GM19351 (cell line): ENCODE measurements at regions not wholly inside any gene's neighbourhood (a gene's known extent, or its start where the extent isn't known, plus 50 kb on each side); places are given as distances from the start of the nearest gene placed in this dataset.
"Not testable (repeated sequence)": the region's sequence is repeated elsewhere in the genome, so short reads cannot be mapped to it uniquely, and the experiment has no call there.

Experiments used
- ATAC-seq: cut with Tn5 transposase; IDR thresholded peaks from one replicate; pipeline ENCODE4 v1.9.1; 2021; ENCODE audit warnings: mild to moderate bottlenecking, moderate library complexity; ENCODE audit not compliant: unreplicated experiment

DNA sequence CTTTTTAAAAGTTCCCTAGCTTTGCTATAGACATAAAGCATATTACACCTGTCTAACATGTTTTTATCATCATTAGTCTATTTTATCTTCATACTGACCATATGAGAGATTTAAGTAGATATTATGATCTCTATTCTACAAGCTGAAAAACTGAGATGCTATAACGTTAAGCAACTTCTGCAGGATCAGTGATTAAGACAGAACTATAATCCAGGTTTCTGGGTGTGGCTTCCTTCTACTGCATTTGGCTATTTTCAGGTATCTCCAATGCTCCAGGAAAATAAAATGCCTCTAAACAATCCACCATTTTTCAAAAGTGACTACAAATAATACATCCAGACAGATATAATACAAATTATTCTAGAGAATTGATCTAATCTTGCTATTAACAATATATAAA is 53.4 kb downstream of the RGS2 start:
- no peak for ATAC-seq

DNA sequence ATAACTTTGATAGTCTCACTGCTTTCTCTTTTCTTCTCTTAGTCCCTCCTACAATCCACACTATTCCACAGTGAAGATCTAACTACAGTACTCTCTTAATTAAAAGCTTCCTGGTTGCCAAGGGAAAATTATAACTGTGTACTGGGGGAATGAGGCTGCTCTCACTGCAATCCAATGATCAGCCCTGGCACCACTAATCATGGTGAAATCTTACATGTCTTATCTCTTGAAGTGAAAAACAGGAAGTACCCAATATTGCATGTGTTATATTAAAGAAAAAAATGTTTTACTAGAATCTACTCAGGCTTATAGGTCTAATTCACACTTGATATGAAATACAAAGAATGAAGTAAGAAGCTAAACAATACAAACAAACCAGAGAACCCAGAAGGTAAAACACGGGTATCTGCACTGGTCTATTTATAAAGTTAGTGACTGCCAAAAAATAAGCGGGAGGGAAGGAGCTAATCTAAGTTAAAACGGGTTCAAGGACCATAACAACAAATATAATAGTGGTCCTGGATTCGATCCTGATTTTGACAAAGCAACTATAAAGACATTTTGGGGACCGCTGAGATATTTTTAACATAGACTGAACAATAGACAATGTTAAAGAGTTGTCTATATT is 57.5 kb downstream of the RGS2 start:
- ATAC-seq = no peak

DNA sequence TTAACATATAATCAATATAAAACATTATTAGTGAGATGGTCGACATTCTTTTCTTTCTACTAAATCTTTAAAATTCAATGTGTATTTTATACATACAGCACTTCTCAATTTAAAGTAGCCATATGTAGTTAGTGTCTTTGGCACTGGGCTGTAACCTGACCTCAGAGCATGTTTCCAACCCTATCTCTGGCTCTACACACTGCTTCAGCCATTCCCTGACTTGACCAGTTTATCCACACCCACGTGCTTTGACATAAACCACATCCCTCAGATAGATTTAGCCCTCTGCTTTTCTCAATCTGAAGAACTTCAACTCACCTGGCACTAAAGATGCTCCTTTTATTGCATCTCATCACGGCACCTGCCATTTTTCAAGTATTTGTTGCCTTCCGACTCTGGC is 58.3 kb downstream of the RGS2 start:
- no peak for ATAC-seq

DNA sequence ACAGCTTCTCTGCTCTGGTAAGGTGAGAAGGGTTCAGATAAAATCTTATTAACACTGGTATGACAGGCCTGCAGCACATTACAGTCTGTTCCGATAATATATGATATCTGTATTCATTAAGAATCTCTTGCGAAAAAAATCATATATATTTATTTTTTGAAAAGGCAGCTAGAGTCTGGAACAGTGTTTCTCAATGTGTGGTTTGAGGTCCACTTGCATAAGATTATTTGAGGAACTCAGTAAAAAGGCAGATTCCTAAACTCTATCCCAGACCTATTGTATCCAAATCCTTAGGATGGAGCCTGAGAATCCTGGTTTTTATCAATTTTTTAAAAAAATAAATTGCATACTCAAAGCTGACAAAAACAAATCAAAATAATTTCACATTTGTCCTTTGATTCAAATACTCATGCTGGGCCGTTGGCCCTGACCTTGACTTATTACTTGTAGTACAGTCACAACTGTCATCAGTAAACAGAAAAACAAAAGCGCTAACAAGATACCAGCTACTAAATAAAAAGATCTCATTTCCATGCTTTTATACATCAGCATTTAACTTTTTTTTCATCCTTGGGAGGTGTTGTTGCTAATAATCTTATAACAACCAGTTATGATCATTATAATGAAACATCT is 60.6 kb downstream of the RGS2 start:
- no peak for ATAC-seq

DNA sequence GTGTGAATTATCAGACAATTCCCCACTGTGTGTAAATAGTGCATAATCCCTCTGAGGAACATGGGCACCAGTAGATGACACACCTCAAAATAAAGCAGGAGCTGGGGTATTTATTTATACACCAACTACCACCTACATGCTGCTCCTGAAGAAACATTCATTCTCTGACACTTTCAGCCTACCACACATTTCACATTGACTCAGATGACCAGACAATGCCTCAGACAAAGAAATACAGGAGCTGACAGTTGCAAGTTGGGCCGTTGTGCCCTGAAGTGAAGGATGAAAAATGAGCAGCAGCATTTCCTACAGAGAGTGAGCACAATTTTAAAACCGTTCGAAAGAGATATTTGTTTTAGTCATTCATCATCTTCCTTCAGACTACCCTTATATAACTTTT is 63.2 kb downstream of the RGS2 start:
- ATAC-seq = no peak

DNA sequence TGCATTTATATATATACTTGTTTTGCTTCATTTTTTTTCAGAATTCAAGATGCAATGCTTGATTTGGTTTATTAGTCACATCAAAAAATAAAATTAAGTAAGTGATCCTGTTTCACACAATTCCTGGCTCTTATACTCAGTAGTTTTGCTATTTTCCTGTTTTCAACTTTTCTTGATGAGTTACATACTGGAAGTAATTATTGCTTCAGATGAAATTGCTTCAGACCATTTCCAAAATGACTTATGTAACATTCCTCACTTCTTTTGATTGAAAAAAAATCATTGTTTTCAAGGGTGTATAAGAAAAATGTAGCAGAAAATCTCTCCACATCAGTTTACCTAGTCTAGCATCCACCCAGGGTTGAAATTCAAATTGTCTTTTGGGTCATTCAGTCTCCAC is 65.0 kb downstream of the RGS2 start:
- ATAC-seq = no peak

DNA sequence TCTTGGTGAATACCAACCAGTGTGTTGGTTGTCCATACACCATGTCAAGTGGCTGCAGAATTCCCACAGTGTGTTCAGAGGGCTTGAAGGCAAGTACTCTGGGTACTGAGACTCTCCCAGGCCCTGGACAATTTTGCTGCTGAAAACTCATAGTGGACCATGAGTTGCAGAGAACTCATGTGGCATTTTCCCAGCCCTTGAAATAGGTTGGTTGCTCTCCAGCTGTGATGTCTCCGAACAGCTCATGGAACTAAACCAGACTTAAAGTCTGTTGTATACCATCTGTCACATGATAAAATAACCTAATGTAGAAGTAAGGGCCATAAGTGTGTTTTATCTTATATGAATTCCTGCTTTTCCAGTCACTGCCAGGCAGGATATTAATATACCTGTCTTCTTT is 67.8 kb downstream of the RGS2 start:
- no peak for ATAC-seq

DNA sequence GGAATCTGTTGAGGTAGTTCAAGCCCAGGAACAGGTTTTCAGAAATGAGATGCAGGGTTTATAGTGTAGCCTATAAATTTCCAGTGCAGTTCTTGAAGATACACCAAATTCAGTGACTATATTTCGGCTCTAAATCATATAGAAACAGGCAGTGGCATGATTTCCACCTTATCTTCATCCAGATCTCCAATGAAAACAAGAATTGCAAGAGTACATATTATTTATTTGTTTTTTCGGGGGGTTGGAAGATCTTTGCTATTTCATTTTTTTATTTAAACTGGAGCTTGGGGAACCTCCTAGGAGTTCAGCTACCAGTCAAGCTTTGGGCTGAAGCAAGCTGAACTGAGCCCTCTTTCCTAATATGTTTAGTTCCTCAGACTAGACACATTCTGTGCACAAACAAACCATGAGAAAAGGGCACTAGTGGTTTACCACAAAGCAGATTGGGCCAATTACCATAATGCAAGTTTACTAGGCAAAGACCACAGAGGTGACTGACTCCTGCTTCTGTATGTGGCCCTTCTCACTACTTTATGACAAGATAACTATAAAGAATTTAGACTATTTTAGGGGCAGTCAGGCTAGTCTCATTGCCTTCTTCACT is 68.5 kb downstream of the RGS2 start:
- peak; percentile 73 for ATAC-seq

DNA sequence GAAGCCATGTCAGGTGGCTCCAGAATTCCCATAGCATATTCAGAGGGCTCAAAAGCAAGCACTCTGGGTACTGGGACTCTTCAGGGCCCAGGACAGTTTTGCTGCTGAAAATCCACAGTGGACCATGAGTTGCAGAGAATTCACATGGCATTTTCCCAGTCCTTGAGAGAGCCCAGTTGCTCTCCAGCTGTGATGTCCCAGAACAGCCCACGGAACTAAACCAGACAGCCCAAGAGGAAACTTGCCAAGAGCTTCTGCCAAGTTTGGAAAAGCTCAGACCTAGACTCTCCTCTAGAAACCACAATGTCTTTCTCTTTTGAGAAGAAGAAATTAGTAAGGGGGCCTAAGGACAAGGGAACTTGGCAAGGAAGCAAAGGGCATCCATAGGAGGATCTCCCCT is 69.4 kb downstream of the RGS2 start:
- ATAC-seq = no peak

DNA sequence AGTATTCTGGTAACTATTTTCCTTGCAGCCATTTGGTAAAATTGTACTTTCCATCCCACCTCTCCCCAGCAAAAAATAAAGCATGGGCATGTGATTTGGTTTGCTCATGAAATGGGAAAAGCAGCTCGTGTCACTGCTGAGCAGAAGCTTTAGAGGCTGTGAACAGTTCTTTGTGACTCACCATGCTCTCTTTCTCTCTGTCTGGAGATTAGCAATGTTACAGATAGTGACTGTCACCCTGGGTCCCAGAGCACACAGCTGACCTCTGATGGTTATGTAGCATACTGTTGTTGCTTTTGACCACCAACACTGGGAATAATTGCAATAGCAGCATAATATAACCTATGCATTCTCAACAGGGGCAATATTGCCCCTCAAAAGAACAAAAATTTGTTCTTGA is 70.6 kb downstream of the RGS2 start:
- ATAC-seq = no peak

DNA sequence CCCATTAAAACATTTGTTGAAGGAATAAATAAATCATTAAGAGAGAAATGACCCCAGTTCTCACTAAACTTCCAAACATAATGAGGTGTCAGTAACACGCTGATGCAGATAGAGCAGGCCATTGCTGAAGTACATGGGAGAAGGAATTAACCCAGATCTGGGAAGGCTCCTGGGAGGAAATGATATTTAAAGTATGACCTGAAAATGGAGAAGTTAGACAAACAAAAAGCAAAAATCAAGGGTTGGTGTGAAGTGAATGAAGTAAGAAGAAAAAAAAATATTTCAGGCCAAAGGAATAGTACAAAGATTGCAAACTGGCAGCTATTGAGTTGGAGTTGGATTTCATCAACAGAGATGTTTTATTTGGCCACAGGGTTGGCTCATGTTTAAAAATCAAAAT is 71.4 kb downstream of the RGS2 start:
- no peak for ATAC-seq

DNA sequence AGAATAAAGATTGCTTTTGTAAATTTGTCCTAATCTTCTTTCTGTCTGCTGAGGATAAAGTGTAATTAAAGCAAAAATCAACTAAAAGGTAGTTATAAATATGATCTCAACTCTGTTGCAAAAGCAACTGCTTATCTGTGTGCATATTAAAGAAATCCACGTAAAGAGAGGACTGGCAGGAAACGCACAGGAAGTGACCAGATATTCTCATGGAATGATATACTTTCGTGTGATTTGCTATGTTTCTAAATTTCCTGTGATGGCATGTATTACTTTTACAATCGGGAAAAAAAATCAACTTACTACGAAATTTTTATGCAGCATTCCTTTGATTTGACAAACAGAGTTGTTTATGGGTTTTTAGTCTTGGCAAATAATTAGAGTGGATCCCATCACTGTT is 75.4 kb downstream of the RGS2 start:
- ATAC-seq = no peak

DNA sequence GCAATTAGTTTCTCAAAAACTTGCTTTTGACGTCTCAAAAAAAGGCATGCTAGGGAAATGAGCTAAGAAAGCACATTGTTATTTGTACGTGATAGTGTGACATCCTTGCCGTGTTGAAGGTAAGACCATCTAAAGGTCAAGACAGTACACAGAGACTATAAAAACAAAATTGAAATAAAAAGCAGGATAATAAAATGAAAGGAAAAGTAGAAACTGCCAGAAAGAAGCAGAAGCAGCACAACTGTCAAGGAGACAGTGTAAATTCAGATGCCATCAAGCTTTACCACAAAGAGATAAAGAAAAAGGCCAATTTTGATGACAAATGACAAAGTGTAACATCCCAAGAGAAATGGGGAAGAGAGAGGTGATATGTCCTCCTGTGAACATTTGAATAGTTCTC is 76.5 kb downstream of the RGS2 start:
- not testable (repeated sequence) for ATAC-seq

DNA sequence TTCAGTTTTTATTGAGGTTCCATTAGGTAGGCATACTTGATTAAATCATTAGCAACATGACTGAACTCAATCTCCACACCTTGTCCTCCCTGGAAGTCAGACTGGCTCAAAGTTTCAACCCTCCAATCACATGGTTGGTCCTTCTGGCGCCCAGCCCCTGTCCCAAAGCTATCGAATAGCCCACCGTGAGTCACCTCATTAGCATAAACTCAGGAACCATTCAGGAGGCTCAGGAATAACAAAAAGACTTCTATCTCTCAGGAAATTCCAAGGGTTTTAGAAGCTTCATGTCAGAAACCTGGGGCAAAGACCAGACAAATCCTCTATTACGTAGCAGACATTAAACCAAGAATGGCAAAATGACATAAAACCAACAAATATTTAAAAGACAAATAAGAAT is 78.6 kb downstream of the RGS2 start:
- no peak for ATAC-seq

DNA sequence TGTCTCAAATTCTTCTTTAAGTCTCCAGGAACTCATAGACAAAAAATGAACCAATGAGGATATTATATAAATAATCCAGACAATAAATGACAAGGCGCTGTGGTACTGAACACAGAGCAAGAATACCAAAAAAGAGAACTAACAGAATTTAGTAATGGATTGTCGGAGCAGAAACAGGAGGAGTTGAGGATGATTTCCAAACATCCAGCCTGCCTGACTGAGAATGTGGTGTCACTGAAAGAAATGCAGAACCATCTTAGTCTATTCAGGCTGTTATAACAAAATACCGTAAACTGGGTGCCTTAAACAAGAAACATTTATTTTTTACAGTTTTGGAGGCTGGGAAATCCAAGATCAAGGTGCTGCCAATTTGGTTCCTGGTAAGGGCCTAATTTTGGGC is 79.7 kb downstream of the RGS2 start:
- ATAC-seq = no peak

DNA sequence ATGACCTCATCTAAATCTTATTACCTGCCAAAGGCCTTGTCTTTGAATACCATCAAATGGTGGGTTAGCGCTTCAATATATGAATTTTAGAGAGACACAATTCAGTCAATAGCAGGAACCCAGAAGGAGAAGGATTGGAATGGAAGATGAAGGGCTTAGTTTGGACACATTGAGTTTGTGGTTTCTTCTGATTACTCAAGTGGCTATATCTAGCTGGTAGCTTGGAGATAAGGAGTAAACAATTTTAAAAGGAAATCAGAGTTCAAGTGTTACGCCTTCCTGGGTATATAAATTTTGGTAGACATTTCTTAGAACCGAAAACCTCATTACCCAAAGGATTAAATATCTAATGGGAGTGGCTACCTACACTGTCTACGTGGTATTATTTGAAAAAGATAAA is 80.2 kb downstream of the RGS2 start:
- ATAC-seq = no peak

DNA sequence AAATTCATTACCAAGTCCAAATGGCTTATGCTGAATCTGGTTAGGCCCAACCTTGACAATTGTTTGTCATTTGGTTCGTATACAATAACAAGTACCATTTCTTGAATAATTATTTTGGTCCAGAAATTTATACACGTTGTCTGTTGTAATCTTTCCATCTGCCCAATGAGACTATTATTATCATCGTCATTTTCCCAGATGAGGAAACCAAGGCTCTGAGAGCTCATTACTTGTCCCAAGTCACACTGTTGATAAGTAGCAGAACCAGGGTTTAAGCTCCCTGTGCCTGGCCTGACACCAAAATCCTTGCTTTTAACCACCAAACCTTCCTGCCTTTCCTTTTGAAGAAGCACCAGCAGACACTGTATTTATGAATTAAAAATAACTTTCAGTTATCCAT is 81.3 kb downstream of the RGS2 start:
- no peak for ATAC-seq

DNA sequence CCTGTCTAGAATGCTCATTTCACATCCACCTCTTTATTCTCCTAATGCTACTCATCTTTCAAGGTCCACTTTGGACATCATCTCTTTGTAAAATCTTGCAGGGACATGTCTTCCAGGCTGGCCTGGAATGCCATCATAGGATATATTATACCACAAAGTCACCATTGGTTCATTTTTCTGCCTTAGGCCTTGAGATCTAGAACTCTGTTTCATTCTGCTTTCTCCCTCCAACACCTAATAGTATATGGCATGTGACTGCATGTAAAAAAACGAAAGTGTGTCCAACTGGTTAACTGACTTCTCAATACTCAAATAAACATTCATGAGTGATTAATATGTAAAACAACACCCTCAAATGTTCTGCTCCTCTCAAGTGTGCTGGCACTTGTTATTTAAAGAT is 84.1 kb downstream of the RGS2 start:
- ATAC-seq = no peak

DNA sequence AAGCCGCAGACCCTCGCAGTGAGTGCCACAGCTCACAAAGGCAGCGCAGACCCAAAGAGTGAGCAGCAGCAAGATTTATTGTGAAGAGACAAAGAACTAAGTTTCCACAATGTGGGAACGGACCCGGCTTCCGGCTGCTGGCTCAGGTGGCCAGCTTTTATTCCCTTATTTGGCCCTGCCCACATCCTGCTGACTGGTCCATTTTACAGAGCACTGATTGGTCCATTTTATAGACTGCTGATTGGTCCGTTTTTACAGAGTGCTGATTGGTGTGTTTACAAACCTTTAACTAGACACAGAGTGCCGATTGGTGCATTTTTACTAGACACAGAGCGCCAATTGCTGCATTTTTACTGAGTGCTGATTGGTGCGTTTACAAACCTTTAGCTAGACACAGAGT is 86.6 kb downstream of the RGS2 start:
- ATAC-seq = not testable (repeated sequence)

DNA sequence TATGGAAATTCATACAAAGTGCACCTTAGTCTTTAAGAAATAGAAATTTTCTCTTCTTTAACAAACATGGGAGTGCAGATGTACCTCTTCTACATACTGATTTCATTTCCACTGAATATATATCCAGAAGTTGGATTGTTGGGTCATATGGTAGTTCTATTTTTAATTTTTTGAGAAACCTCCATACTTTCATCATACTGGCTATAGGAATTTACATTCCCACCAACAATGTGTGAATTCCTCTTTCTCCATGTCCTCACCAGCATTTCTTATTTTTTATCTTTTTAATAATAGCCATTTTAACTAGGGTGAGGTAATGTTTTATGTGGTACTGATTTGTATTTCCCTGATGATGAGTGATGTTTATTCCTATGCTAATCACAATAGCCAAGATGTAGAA is 87.5 kb downstream of the RGS2 start:
- no peak for ATAC-seq

DNA sequence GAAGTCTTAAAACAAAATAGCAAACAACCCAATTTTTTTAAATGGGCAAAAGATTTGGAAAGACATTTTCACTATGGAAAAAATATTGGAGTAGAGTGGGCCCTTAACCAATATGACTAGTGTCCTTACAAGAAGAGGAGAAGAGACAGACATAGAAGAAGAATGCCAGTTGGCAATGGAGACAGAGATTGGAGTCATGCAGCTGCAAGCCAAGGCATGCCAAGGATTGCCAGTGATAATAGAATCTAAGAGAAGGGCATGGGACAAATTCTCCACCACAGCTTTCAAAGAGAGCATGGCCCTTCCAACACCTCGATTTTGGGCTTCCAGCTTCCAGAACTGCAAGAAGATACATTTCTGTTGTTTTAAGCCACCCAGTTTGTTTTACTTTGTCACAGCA is 92.7 kb downstream of the RGS2 start:
- ATAC-seq = no peak

DNA sequence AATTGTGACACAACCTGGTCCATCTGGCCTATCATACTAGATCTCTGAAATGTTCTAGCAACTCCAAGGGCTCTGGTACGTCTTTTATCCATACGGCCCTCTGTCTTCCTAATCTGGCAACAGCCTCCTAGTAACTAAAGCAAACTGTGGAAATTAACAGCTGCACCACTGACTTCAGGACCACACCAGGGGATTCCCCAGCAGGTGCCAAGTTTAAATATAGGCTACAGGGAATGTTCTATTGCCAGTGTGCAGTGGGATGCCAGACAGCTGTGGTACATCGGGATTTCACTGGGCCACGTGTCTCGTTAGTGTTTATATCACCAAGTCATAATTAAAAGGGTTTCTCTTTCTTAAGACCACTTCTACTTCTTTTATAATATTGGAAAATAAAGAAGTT is 94.3 kb downstream of the RGS2 start:
- no peak for ATAC-seq

DNA sequence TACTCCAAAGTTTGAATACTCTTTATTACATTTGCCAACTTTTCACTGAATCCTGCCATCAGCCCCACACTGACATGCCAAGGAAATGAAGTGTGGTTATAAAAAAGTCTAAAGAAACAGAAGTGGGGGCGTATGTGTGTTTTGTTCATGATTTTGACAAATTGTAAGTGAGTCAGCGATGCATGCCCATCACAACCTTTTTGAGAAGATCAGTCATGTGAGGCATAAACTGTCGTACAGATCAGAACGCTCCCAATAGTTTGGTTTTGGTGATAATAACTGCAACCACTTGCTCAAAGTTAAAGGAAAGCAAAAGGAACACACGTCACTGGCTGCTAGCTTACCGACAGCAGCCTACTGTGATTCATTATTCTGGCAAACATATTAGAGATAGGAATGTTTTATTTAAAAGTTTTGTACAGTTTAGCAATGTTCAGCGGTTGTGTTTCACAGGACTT is 95.6 kb downstream of the RGS2 start:
- peak; percentile 44 for ATAC-seq
